ENCODE measurements at regions not wholly inside any gene's neighbourhood (a gene's known extent, or its start where the extent isn't known, plus 50 kb on each side); places are given as distances from the start of the nearest gene placed in this dataset.

- TF ChIP-seq CTCF (IDR thresholded peaks at IDR 0.05) (no peak), POLR2A (IDR thresholded peaks at IDR 0.05) (no peak)
Measured at GRCh38 chr4:114343015-114343414, 255.6 kb upstream of the UGT8 start.
